HG03103 (cell line): ENCODE measurements at regions not wholly inside any gene's neighbourhood (a gene's known extent, or its start where the extent isn't known, plus 50 kb on each side); places are given as distances from the start of the nearest gene placed in this dataset.

Experiments used
- ATAC-seq: cut with Tn5 transposase; IDR thresholded peaks from one replicate; pipeline ENCODE4 v1.9.1; 2021; ENCODE audit warnings: low read depth; ENCODE audit not compliant: unreplicated experiment

DNA sequence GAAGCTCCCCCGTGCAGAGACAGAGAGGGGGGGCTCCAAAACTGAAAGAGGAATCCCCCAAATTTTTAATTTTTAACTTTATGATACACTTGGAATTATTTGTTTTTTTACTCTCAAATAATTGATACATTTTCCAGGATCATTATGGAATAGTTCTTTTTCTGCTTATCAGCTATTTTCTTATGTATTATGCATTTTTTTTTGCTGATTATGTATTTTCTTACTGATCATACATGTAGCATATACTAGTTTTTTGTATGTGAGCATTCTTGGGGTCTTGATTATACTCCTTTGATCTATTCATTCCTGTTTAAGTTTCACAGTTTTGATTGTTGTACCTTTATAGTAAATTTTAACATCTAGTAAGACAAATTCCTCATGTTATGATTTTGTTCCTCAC is 55.5 kb upstream of the LDHB start:
- no peak for ATAC-seq

DNA sequence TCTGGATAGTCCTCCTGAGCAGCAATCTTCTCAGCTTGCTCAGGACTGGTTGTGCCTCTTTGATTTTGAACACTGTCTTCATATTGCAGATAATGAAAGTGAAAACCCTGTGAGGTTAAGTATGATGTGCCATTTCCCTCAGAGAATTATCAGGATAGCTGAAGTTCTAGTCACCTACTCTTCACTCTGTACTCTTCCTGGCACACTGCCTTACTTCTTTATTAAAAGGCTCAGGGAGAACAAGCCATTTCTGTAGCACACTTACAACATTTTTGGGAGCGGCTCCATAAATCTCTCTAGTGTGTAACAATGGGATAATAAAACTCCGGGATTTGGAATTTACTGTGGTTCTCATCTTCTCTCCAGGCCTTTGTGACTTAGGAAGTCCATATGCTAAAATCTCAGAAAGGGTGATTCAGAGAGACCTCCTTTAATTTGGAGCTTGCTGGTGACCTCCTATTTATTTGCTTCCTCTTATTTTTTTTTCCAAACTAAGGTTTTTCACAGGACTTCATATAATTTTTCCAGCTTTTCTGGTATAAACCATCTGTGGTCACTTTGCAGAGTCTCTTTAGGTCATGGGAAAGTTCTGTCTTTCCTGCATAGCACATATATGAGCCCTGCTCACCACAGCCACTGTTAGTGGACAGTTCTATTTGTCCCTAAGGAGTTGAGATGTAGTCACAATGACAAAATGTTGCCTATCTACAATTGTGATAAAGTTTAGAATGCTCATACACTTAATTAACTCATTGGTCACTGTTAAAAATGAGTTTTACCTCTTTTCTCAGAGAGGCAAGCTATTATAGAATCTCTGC is 53.5 kb upstream of the LDHB start:
- peak; percentile 51 for ATAC-seq
